NCI-H82 (cell line): ENCODE measurements at regions not wholly inside any gene's neighbourhood (a gene's known extent, or its start where the extent isn't known, plus 50 kb on each side); places are given as distances from the start of the nearest gene placed in this dataset.

Source experiments
- DNase-seq: peaks from one replicate; lab custom pipeline; 2025; lab: John Stamatoyannopoulos, UW

- no peak for DNase-seq
These were observed 253.9 kb upstream of the CRY1 start for GRCh38 chr12:107347261-107347660.

GRCh38 chr12:107349008-107349747, 255.8 kb upstream of the CRY1 start:
- no peak for DNase-seq

GRCh38 chr12:107349839-107350238, 256.5 kb upstream of the CRY1 start:
- no peak for DNase-seq

GRCh38 chr12:107351109-107351508, 257.8 kb upstream of the CRY1 start:
- no peak for DNase-seq

GRCh38 chr12:107351713-107352112, 258.4 kb upstream of the CRY1 start:
- no peak for DNase-seq

GRCh38 chr12:107352347-107353081, 259.2 kb upstream of the CRY1 start:
- DNase-seq = no peak

- no peak for DNase-seq
These were observed 260.0 kb upstream of the CRY1 start for GRCh38 chr12:107353312-107353711.

GRCh38 chr12:107355004-107355565, 261.7 kb upstream of the CRY1 start:
- peak; percentile 67 for DNase-seq

- no peak for DNase-seq
These were observed 262.3 kb upstream of the CRY1 start for GRCh38 chr12:107355612-107356011.

GRCh38 chr12:107356266-107356936, 263.1 kb upstream of the CRY1 start:
- no peak for DNase-seq

- no peak for DNase-seq
These were observed 263.6 kb upstream of the CRY1 start for GRCh38 chr12:107356937-107357295.

GRCh38 chr12:107359382-107359781, 266.0 kb upstream of the CRY1 start:
- no peak for DNase-seq

- DNase-seq = peak; percentile 30
These were observed 266.7 kb upstream of the CRY1 start for GRCh38 chr12:107360033-107360432.

GRCh38 chr12:107360482-107360881, 267.1 kb upstream of the CRY1 start:
- DNase-seq = no peak

GRCh38 chr12:107361970-107362369, 268.6 kb upstream of the CRY1 start:
- DNase-seq = peak; percentile 47

- DNase-seq = no peak
These were observed 269.6 kb upstream of the CRY1 start for GRCh38 chr12:107362960-107363359.

GRCh38 chr12:107364875-107365518, 271.6 kb upstream of the CRY1 start:
- DNase-seq = no peak

- DNase-seq = no peak
These were observed 272.4 kb upstream of the CRY1 start for GRCh38 chr12:107365703-107366102.

- no peak for DNase-seq
These were observed 273.0 kb upstream of the CRY1 start for GRCh38 chr12:107366322-107366721.

- DNase-seq = no peak
These were observed 275.2 kb upstream of the CRY1 start for GRCh38 chr12:107368586-107368985.

GRCh38 chr12:107369006-107369405, 275.7 kb upstream of the CRY1 start:
- no peak for DNase-seq

- DNase-seq = no peak
These were observed 276.3 kb upstream of the CRY1 start for GRCh38 chr12:107369679-107370078.
